K562 (cell line): ENCODE measurements at regions not wholly inside any gene's neighbourhood (a gene's known extent, or its start where the extent isn't known, plus 50 kb on each side); places are given as distances from the start of the nearest gene placed in this dataset.

Source experiments
- ATAC-seq: fragments of 200-7000 bp; cut with Tn5 transposase; 3 replicates; pipeline ENCODE4 v1.9.1; 2020; ENCODE audit warnings: moderate library complexity
- BruUV-seq: library from RNA; stranded (reverse); fragments of 400-500 nt; replicated peaks from 2 replicates; lab custom pipeline; 2021; lab: Mats Ljungman, UMichigan
- CTCF ChIA-PET: fragments of 300-600 bp; formaldehyde crosslinking; extraction: SDS; loops from one replicate; lab custom pipeline; 2021; ENCODE audit warnings: low intra/inter-chr PET ratio; lab: Yijun Ruan, JAX
- POLR2A ChIA-PET: fragments of 300-600, 350-650 bp; sonication (Branson Sonifier 250); formaldehyde crosslinking; extraction: SDS; loops from one replicate; lab custom pipeline; 2021; ENCODE audit warnings: antibody characterized with exemption, inconsistent platforms; lab: Yijun Ruan, JAX
- DNase-seq, 4 experiments: peaks; one replicate each; pipeline versions ENCODE4 v3.0.0 to v3.0.0-alpha.2; 2011 to 2018; ENCODE audit warnings: low spot score in 3 of 4, mixed read lengths in 3 of 4; ENCODE audit errors: extremely low read depth in 1 of 4
- FAIRE-seq: peaks from 2 replicates; lab custom pipeline; 2011; peaks lifted over from hg19 to GRCh38; lab: Jason Lieb, UNC
- H2AFZ ChIP-seq: 2 replicates; pipeline ENCODE4 v1.6.0; 2011; ENCODE audit warnings: low read depth, low read length, control low read depth, inconsistent platforms
- H3K27ac ChIP-seq: fragments of 200-600 bp; 3 replicates; pipeline ENCODE4 v1.8.0; 2011; ENCODE audit warnings: low read depth, mild to moderate bottlenecking, control low read depth, inconsistent platforms, low read length, moderate library complexity, mixed read lengths; ENCODE audit errors: extremely low read depth
- H3K27me3 ChIP-seq, 2 experiments: fragments of 300-600 bp in 1 of 2; 2 replicates in 1 of 2; 3 replicates in 1 of 2; pipeline versions ENCODE4 v1.6.0 to v1.8.0; 2011; ENCODE audit warnings: inconsistent platforms in 2 of 2, low read length in 2 of 2, mild to moderate bottlenecking in 1 of 2, mixed read lengths in 1 of 2, moderate library complexity in 1 of 2; ENCODE audit not compliant: control insufficient read depth in 2 of 2, insufficient read depth in 2 of 2
- H3K36me3 ChIP-seq: fragments of 300-600 bp; 3 replicates; pipeline ENCODE4 v1.8.0; 2011; ENCODE audit warnings: mild to moderate bottlenecking, low read length, inconsistent platforms; ENCODE audit not compliant: control insufficient read depth, insufficient read depth
- H3K4me1 ChIP-seq, 2 experiments: fragments of 200-600 bp in 1 of 2; replicated peaks in 1 of 2; 2 replicates in 1 of 2; 3 replicates in 1 of 2; pipeline versions ENCODE4 v1.5.1 to v1.8.0; 2011; ENCODE audit warnings: inconsistent platforms in 2 of 2, low read length in 2 of 2, mild to moderate bottlenecking in 1 of 2, mixed read lengths in 1 of 2, moderate library complexity in 1 of 2; ENCODE audit not compliant: control insufficient read depth in 2 of 2, insufficient read depth in 2 of 2
- H3K4me2 ChIP-seq: 2 replicates; pipeline ENCODE4 v1.6.1; 2011; ENCODE audit warnings: low read length, control low read depth, inconsistent platforms, mixed read lengths; ENCODE audit not compliant: insufficient read depth
- H3K4me3 ChIP-seq: fragments of 200-600 bp; sonication (generic), shearing (Covaris generic); 2 replicates; pipeline ENCODE4 v1.5.1; 2016; ENCODE audit warnings: control low read depth, inconsistent platforms
- H3K79me2 ChIP-seq: fragments of 200-600 bp; 3 replicates; pipeline ENCODE4 v1.8.0; 2011; ENCODE audit warnings: low read length, inconsistent platforms; ENCODE audit not compliant: control insufficient read depth, insufficient read depth
- H3K9ac ChIP-seq, 2 experiments: 2 replicates each; pipeline versions ENCODE4 v1.6.0 to v1.6.1; 2011; ENCODE audit warnings: low read depth in 2 of 2, low read length in 2 of 2, control low read depth in 1 of 2, inconsistent platforms in 1 of 2, mild to moderate bottlenecking in 1 of 2, mixed read lengths in 1 of 2; ENCODE audit not compliant: insufficient read depth in 1 of 2
- H3K9me1 ChIP-seq: one replicate; pipeline ENCODE4 v1.6.0; 2011; ENCODE audit warnings: inconsistent platforms, mild to moderate bottlenecking, low read length, moderate library complexity; ENCODE audit not compliant: control insufficient read depth, insufficient read depth
- H3K9me3 ChIP-seq: replicated peaks from 2 replicates; pipeline ENCODE4 v1.5.1; 2011; ENCODE audit warnings: low read depth, low read length, inconsistent platforms; ENCODE audit not compliant: control insufficient read depth, insufficient read depth
- H4K20me1 ChIP-seq: replicated peaks from 2 replicates; pipeline ENCODE4 v1.6.1; 2011; ENCODE audit warnings: low read length, inconsistent platforms, mixed read lengths; ENCODE audit not compliant: control insufficient read depth, insufficient read depth
- CREBBP ChIP-seq: IDR thresholded peaks from one replicate; pipeline ENCODE4 v1.6.1; 2012; ENCODE audit warnings: low read depth, mild to moderate bottlenecking, control low read depth, inconsistent platforms, low read length
- FOSL1 ChIP-seq: fragments of 200-800 bp; sonication (Bioruptor generic); conservative IDR thresholded peaks from 2 replicates; pipeline ENCODE4 v1.6.1; 2016; ENCODE audit warnings: missing genetic modification characterization, missing compliant biosample characterization
- GTF2A2 ChIP-seq: IDR thresholded peaks from 2 replicates; pipeline ENCODE4 v1.6.1; 2016; ENCODE audit warnings: mild to moderate bottlenecking, missing genetic modification characterization, missing compliant biosample characterization
- TARDBP ChIP-seq: fragments of 450-650 bp; IDR thresholded peaks from 2 replicates; pipeline ENCODE4 v1.6.1; 2016
- WGBS: fragments of 100-300 bp; shearing (Covaris generic); methylation state at CpG from one replicate; pipeline ENCODE4 v1.1.6; 2016; ENCODE audit warnings: low coverage, mixed read lengths; ENCODE audit not compliant: insufficient coverage; ENCODE audit errors: missing lambda C conversion rate; 5-methylcytosine and 5-hydroxymethylcytosine counted together
- in situ Hi-C: fragments of 300-500 bp; cut with MboI; formaldehyde crosslinking; loops from 4 replicates; pipeline ENCODE4 v1.15.0; 2018; ENCODE audit warnings: inconsistent platforms, mixed read lengths
- intact Hi-C: fragments of 100-400 bp; cut with micrococcal nuclease; formaldehyde crosslinking; loops from 2 replicates; pipeline ENCODE4 v1.14.2; 2022
- TF ChIP-seq, protein P1 (sequence below), 3 experiments: fragments of 200-800 bp in 1 of 3; sonication (Bioruptor generic) in 1 of 3; sonication (generic) in 1 of 3; formaldehyde crosslinking in 1 of 3; IDR thresholded peaks; 2 replicates each; pipeline versions ENCODE4 v1.6.1 to v1.8.0; 2016 to 2022; ENCODE audit warnings: mild to moderate bottlenecking in 2 of 3, missing compliant biosample characterization in 2 of 3, missing genetic modification characterization in 2 of 3, missing genetic modification reagents in 1 of 3

DNA sequence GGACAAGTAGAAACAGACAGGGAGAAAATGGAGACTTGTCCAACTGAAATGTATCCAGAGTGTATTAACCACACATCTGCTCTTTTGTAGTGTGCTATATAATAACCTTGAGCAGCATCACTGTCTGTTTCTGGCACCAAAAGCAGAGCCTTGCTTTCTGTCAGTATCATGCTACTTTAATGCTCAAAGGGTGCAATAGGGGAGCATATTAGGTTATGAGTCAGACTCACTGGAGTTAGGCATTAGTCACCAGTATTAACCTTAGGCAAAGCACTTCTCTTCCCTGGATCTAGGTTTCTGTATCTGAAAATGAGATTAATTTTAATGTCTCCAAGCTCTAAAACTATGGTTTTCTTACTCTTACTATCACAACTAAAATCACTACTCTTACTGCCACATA lies 280.1 kb downstream of the TFAP2B start (continued):
- TF ChIP-seq, protein P1, sequence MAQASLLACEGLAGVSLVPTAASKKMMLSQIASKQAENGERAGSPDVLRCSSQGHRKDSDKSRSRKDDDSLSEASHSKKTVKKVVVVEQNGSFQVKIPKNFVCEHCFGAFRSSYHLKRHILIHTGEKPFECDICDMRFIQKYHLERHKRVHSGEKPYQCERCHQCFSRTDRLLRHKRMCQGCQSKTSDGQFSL (CRISPR knock-in tag; IDR thresholded peaks at IDR 0.05) = no peak
- TF ChIP-seq, protein P1 (tag; IDR thresholded peaks at IDR 0.05) = no peak
- TF ChIP-seq GTF2A2 (no peak), TARDBP (no peak)
- TF ChIP-seq, all 486 proteins: peak for 4

DNA sequence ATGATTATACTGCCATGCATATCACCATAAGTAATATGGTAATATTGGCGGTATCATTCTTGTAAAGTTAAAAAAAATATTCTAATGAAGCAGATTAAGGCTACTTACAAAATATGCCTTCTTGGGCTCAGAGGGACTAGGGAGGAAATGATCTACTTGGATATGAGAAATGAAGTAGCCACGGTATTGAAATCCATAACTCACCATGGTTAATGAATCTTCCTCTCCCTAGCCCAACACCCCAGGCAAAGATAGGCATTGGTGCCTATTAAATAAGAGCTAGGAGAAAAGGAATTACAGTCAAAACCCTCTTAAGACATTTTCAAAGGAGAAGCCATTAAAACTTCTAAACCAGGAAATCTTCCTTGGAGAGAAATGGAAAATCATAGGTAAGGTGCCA lies 280.5 kb downstream of the TFAP2B start:
- TF ChIP-seq CREBBP (no peak), FOSL1 (tag) (peak; percentile 28; the same call in 1 of the 2 replicates)
- intact Hi-C loops = no loop called here
- Histone ChIP-seq H3K27me3 (no peaks in the 10 kb centered on the region), H3K9me1 (no peaks in the 10 kb centered on the region), H3K36me3 (no peaks in the 10 kb centered on the region), H3K9me3 (no peaks in the 10 kb centered on the region), H3K79me2 (no peaks in the 10 kb centered on the region), H3K9ac (no peak overlapping the region), H4K20me1 (no peaks in the 10 kb centered on the region), H3K4me1 (no peaks in the 10 kb centered on the region; a peak in 2 of 5 replicates), H3K4me3 (no peak overlapping the region), H3K4me2 (no peak overlapping the region), H2AFZ (0 out of 2 replicates have a peak overlapping the region, but pooled peaks have one; percentile 29), H3K27ac (no peak overlapping the region)
- ChIA-PET POLR2A (no interaction called here), CTCF (no interaction called here)
- DNase-seq (no peak), FAIRE-seq (no peak), ATAC-seq (no peak)
- WGBS = 36% methylated on average over 2 of the region's 2 CpGs
- BruUV-seq = no TSS peak
- in situ Hi-C loops = no loop called here
